ENCODE measurements at regions not wholly inside any gene's neighbourhood (a gene's known extent, or its start where the extent isn't known, plus 50 kb on each side); places are given as distances from the start of the nearest gene placed in this dataset.

- no peak for DNase-seq
These were observed 456.9 kb upstream of the SYT1 start for GRCh38 chr12:78407722-78408121.

- no peak for DNase-seq
These were observed 450.5 kb upstream of the SYT1 start for GRCh38 chr12:78414071-78414470.

- DNase-seq: peak; percentile 45
These were observed 445.7 kb upstream of the SYT1 start for GRCh38 chr12:78418919-78419318.

- no peak for DNase-seq
These were observed 445.1 kb upstream of the SYT1 start for GRCh38 chr12:78419513-78419912.

- peak; percentile 96 for DNase-seq
These were observed 443.6 kb upstream of the SYT1 start for GRCh38 chr12:78420991-78421390.

GRCh38 chr12:78430551-78430950, 434.0 kb upstream of the SYT1 start:
- DNase-seq: no peak

GRCh38 chr12:78431931-78432330, 432.6 kb upstream of the SYT1 start:
- no peak for DNase-seq

- DNase-seq: no peak
These were observed 424.9 kb upstream of the SYT1 start for GRCh38 chr12:78439666-78440065.

GRCh38 chr12:78441737-78442453, 422.7 kb upstream of the SYT1 start:
- no peak for DNase-seq

GRCh38 chr12:78442454-78442801, 422.1 kb upstream of the SYT1 start:
- no peak for DNase-seq

GRCh38 chr12:78446555-78446954, 418.0 kb upstream of the SYT1 start:
- DNase-seq: no peak

GRCh38 chr12:78447373-78447772, 417.2 kb upstream of the SYT1 start:
- DNase-seq: no peak

GRCh38 chr12:78448692-78449091, 415.9 kb upstream of the SYT1 start:
- DNase-seq: no peak

GRCh38 chr12:78455991-78456390, 408.6 kb upstream of the SYT1 start:
- DNase-seq: no peak

- DNase-seq: no peak
These were observed 406.6 kb upstream of the SYT1 start for GRCh38 chr12:78457938-78458337.

GRCh38 chr12:78470354-78471195, 394.0 kb upstream of the SYT1 start:
- peak; percentile 35 for DNase-seq

- DNase-seq: peak; percentile 40
These were observed 391.4 kb upstream of the SYT1 start for GRCh38 chr12:78473136-78473535.

- no peak for DNase-seq
These were observed 391.0 kb upstream of the SYT1 start for GRCh38 chr12:78473561-78473960.

- DNase-seq: peak; percentile 96
These were observed 380.7 kb upstream of the SYT1 start for GRCh38 chr12:78483767-78484315.

- DNase-seq: no peak
These were observed 374.6 kb upstream of the SYT1 start for GRCh38 chr12:78489990-78490389.

GRCh38 chr12:78490861-78491260, 373.7 kb upstream of the SYT1 start:
- no peak for DNase-seq

- no peak for DNase-seq
These were observed 369.7 kb upstream of the SYT1 start for GRCh38 chr12:78494911-78495310.

GRCh38 chr12:78501825-78502224, 362.7 kb upstream of the SYT1 start:
- DNase-seq: no peak

- no peak for DNase-seq
These were observed 345.2 kb upstream of the SYT1 start for GRCh38 chr12:78519422-78519821.

Data from NCI-H2227 treated with DMSO at 0.1 percent for 48 hours (cell line).